ENCODE measurements at regions not wholly inside any gene's neighbourhood (a gene's known extent, or its start where the extent isn't known, plus 50 kb on each side); places are given as distances from the start of the nearest gene placed in this dataset.

DNA sequence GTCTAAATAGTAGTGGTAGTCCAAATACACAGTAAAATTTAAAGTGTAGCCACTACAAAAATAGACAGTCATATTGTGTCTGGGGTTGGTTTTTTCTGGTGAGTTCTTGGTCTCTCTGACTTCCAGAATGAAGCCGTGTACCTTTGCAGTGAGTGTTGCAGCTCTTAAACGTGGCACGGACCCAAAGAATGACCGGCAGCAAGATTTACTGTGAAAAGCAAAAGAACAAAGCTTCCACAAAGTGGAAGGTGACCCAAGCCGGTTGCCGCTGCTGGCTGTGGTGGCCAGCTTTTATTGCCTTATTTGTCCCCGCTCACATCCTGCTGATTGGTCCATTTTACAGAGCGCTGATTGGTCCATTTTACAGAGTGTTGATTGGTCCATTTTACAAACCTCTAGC lies 188.7 kb downstream of the ZNF608 start:
- H3K27me3 ChIP-seq, result no peaks in the 10 kb centered on the region
- H3K27ac ChIP-seq, result no peak overlapping the region
- no peaks in the 10 kb centered on the region for H3K4me1 ChIP-seq
- no peak overlapping the region for H3K4me3 ChIP-seq
- DNase-seq, result no peak
- TF ChIP-seq, protein P1, sequence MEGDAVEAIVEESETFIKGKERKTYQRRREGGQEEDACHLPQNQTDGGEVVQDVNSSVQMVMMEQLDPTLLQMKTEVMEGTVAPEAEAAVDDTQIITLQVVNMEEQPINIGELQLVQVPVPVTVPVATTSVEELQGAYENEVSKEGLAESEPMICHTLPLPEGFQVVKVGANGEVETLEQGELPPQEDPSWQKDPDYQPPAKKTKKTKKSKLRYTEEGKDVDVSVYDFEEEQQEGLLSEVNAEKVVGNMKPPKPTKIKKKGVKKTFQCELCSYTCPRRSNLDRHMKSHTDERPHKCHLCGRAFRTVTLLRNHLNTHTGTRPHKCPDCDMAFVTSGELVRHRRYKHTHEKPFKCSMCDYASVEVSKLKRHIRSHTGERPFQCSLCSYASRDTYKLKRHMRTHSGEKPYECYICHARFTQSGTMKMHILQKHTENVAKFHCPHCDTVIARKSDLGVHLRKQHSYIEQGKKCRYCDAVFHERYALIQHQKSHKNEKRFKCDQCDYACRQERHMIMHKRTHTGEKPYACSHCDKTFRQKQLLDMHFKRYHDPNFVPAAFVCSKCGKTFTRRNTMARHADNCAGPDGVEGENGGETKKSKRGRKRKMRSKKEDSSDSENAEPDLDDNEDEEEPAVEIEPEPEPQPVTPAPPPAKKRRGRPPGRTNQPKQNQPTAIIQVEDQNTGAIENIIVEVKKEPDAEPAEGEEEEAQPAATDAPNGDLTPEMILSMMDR (IDR thresholded peaks at IDR 0.05), result no peak
- TF ChIP-seq POLR2A (IDR thresholded peaks at IDR 0.05), result no peak
- no peaks in the 10 kb centered on the region for H3K36me3 ChIP-seq (ENCODE audit: low read depth, missing control alignments)
- no peaks in the 10 kb centered on the region for H3K9me3 ChIP-seq
- 85 to 86% methylated on average over 8 of the region's 8 CpGs for WGBS, 2 donors
- intact Hi-C loops (cut with DNase I; ENCODE audit: low total_unique reads), result no loop called here

- H3K9me3 ChIP-seq, result no peaks in the 10 kb centered on the region
- intact Hi-C loops (cut with DNase I; ENCODE audit: low total_unique reads), result no loop called here
- TF ChIP-seq, protein P1 (IDR thresholded peaks at IDR 0.05), result no peak
- no peak for TF ChIP-seq POLR2A (IDR thresholded peaks at IDR 0.05)
- no peak for DNase-seq
- no peaks in the 10 kb centered on the region for H3K27me3 ChIP-seq
- no peaks in the 10 kb centered on the region for H3K36me3 ChIP-seq (ENCODE audit: low read depth, missing control alignments)
- peaks cover 5% of the 10 kb centered on the region for H3K4me1 ChIP-seq
- 55 to 68% methylated on average over 2 of the region's 2 CpGs for WGBS, 2 donors
- no peak overlapping the region for H3K4me3 ChIP-seq
- H3K27ac ChIP-seq, result no peak overlapping the region
These were observed 191.5 kb downstream of the ZNF608 start for GRCh38 chr5:124554746-124555578.

DNA sequence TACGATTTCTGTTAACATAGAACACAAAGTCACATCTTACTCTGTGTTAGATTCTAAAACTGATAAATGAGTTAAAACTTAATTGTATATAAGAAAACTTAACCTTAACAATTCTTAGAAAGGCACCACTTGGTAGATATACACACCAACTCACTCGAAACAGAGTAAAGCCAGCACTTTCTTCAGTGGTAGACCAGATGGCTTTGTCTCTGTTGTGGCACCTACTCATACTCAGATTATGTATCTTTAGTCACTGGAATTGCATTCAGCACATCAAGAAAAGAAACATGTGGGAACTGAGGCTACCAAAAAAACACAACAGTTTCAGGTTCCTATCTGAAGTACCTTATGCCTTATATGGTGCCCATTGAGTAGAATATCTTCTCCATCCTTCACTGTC lies 192.5 kb downstream of the ZNF608 start:
- no peak for TF ChIP-seq POLR2A (IDR thresholded peaks at IDR 0.05)
- TF ChIP-seq, protein P1 (IDR thresholded peaks at IDR 0.05), result no peak

DNA sequence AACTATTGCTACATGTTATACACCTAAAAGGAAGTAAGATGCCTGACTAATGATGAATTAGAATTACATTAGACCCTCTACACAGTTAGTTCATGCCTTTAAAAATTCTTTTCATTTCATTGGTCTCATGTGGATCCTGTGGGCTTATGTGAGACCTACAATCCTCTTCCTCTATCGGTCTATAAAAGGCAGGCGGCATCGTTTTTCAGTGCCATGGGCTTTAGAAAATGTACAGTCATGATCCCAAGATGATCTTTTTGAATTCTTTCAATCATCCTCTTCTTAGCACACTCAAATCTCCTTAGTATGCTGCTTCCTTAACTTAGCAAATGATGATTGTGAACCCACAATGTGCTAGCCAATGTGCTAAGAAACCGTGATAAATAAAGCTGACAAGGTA lies 193.9 kb downstream of the ZNF608 start:
- Histone ChIP-seq H3K4me1 (peaks cover 5% of the 10 kb centered on the region), H3K27ac (no peak overlapping the region), H3K4me3 (no peak overlapping the region), H3K9me3 (no peaks in the 10 kb centered on the region), H3K36me3 (ENCODE audit: low read depth, missing control alignments) (no peaks in the 10 kb centered on the region), H3K27me3 (no peaks in the 10 kb centered on the region)
- intact Hi-C loops (cut with DNase I; ENCODE audit: low total_unique reads), result no loop called here
- DNase-seq, result no peak
- no peak for TF ChIP-seq POLR2A (IDR thresholded peaks at IDR 0.05)
- TF ChIP-seq, protein P1 (IDR thresholded peaks at IDR 0.05), result no peak
- 90 to 95% methylated on average over 4 of the region's 4 CpGs for WGBS, 2 donors

More for the DNA sequence above, 192.5 kb downstream of the ZNF608 start:
- no peak for DNase-seq
- intact Hi-C loops (cut with DNase I; ENCODE audit: low total_unique reads), result no loop called here
- H3K36me3 ChIP-seq (ENCODE audit: low read depth, missing control alignments), result no peaks in the 10 kb centered on the region
- WGBS, 2 donors, result 87 to 92% methylated on average over 2 of the region's 2 CpGs
- H3K4me1 ChIP-seq, result peaks cover 5% of the 10 kb centered on the region
- no peak overlapping the region for H3K4me3 ChIP-seq
- no peaks in the 10 kb centered on the region for H3K27me3 ChIP-seq
- no peaks in the 10 kb centered on the region for H3K9me3 ChIP-seq
- H3K27ac ChIP-seq, result no peak overlapping the region

DNA sequence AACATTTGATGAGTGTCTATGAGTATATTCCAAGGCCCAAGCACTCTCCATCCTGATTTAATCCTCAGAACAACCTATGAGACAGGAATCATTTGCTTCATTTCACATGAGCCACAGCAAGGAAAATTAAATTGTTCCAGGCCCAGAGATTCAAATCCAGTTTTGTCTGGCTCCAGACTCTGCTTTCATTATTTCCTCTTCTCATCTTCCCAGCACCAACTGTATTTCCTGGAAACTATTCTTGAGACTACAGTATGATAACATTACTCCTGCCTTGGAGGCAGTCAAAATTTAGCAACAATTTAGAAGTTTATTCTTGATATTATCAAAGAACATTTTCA lies 194.5 kb downstream of the ZNF608 start:
- TF ChIP-seq, protein P1 (IDR thresholded peaks at IDR 0.05), result no peak
- no peak for TF ChIP-seq POLR2A (IDR thresholded peaks at IDR 0.05)
- DNase-seq, result no peak
- Histone ChIP-seq H3K36me3 (ENCODE audit: low read depth, missing control alignments) (no peaks in the 10 kb centered on the region), H3K9me3 (no peaks in the 10 kb centered on the region), H3K27me3 (no peaks in the 10 kb centered on the region), H3K27ac (no peak overlapping the region), H3K4me3 (no peak overlapping the region), H3K4me1 (peaks cover 5% of the 10 kb centered on the region)
- intact Hi-C loops (cut with DNase I; ENCODE audit: low total_unique reads), result no loop called here
